Right hindlimb (tissue), 1 donor: ENCODE measurements at regions not wholly inside any gene's neighbourhood (a gene's known extent, or its start where the extent isn't known, plus 50 kb on each side); places are given as distances from the start of the nearest gene placed in this dataset.
"Not testable (repeated sequence)": the region's sequence is repeated elsewhere in the genome, so short reads cannot be mapped to it uniquely, and the experiment has no call there.

ENCODE experiments used
- DNase-seq: peaks from one replicate; pipeline ENCODE4 v3.0.0-alpha.2; 2018

DNA sequence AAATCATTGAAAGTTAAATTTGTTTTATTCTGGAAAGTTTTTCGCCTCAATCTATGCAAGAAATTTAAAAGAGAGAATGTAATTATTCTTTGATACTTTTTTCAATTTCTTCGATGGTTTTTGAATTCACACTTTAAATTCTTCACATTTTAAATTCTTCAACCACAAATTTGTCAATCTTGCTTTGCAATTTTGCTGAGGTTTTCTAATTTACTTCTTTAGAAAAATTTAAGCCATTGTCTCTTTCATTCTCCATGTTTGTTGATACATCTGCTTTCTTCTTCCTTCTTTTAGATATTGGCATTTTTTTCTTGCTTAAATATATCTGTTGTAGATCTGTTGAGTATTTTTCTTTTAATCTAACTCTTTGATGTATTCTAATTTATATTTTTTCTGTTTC lies 301.9 kb upstream of the DSEL start:
- no peak for DNase-seq

DNA sequence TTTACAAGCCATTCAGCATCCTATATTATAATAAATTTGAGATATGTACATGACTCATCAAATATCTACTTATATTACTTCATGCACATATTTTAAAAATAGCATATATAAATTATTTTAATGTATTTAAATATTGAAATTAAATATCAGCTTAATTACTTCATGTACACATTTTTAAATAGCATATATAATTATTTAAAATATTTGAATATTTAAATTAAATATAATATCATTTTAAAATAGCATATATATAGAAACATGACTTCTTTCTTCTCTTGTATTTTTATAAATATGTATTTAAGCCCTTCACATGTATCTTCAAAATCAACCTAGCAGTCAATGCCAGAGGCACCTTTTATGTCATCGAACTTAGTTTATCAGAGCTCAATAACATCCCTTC lies 298.8 kb upstream of the DSEL start:
- no peak for DNase-seq

DNA sequence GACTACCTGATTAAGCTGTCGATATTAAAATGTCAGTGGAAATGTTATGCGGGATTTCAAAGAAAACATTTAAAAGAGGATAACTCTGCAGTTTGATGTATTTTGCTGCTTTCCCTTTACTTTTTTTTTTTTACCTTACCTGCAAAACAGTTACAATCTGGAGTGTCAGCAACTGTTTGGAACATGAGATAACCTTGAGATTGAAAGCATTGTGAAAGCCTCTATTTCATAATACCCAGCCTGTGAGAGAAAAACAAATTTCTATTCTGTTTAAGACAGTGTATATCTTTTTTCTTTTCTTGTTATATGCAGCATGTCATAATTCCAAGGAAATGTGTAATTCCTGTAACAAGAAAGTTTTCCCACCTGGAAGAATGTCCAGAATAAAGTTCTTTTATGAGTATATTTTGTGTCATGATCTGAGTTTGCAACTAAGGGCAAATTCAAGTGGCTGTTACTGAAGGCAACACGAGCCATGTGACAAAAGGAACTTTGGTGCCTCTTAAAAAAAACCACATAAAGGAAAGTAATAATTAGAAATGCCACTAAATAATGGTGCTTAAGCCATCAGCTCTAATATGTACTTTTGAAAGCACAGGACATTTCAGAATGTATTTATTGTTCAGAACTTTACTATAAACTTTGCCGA lies 297.0 kb upstream of the DSEL start:
- no peak for DNase-seq

GRCh38 chr18:67805261-67805660 lies 288.7 kb upstream of the DSEL start:
- DNase-seq = no peak

- no peak for DNase-seq
These were observed 278.0 kb upstream of the DSEL start for GRCh38 chr18:67794521-67794920.

- DNase-seq = no peak
These were observed 274.0 kb upstream of the DSEL start for GRCh38 chr18:67790527-67790926.

DNA sequence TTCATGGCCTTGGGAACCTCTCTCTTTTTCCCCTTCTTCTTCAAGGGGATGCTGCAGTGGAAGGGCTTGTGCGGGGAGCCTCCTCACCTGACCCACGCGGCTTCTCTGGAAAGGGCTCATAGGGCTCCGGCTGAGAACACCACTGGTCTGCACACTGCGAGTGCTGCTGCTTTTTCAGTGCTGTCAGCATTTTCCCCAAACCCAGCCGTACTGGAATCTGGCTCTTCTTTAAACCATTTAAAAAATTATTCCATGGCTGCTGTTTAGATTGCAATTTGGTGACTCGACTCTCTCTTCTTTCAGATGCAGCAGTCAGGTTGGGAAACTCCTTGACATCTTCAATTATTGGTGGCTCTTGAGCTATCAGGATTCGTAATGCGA lies 272.6 kb upstream of the DSEL start:
- DNase-seq = no peak

DNA sequence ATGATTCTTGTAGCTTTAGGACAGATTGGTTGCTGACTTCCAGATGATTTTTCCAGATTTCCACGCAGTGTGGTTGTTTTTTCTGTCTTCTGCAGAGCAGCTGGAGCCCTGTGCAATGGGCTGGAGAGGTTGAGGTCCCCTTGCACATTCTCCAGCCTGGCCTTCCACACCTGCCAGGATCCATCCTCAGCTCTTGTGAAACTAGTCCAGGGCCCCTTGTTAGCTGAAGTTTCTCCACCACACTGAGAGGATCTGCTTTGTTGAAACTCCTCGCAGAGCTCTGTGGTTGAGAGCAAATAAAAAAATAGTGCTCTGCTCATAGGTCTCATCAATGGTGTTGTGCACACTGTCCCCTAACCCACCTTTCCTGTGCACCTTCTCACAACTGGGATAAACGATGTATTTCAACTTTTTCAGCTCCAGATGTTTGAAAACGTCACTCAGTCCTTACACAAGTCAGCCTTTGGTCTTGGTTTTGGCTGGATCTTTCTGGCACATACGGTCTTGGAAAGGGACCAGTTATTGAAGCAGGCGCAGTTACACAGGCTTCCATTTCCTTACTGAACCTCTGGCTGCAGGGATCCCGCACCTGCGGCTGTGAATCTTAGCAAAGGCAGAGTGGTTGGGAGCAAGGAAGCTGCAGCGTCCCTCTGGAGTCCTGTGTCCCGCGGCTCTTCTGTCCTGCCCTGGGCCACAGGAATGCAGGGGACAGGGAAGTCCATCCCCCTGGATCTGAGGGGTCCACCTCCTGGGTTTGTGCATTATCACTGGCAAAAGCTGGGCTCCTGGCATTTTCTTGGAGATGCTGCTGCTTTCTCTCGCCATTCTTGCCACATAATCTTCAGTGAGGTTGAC lies 272.0 kb upstream of the DSEL start:
- DNase-seq = peak; percentile 34

DNA sequence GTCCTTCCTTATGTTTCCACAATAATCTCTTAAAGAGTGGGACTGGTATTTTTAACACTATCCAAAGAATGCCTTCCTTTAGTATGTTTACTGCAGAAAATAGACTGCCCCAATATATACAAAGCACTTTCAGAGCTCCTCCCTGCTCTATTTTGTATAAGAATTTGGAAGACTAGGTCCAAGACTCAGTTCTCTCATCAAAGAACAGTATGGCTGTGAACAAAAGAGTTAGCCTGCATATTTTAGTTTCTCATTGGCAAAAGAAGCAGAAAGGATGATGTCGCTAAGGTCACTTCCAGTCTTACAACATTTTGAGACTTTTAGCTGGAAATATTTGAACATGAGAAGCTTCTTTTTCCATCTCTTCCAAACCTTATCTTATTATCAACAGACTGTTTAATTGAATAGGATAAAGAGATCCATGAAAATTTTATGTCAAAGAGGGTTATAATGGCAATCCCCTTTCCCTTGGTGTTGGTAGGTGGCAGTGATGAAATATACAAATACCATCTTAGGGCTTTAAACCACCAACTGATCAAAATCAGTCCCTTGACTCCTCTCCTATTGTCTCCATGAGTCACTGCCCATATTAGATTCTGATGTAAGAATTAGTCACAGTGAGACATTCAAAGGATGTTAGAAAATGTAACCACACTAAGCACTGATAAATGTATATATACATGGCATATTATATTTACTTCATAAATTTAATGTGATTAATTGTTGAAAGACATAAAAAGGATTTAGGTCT lies 266.9 kb upstream of the DSEL start:
- DNase-seq = no peak

GRCh38 chr18:67778016-67778415 lies 261.5 kb upstream of the DSEL start:
- no peak for DNase-seq

GRCh38 chr18:67776929-67777328 lies 260.4 kb upstream of the DSEL start:
- DNase-seq = no peak

GRCh38 chr18:67771271-67771670 lies 254.8 kb upstream of the DSEL start:
- DNase-seq = no peak

DNA sequence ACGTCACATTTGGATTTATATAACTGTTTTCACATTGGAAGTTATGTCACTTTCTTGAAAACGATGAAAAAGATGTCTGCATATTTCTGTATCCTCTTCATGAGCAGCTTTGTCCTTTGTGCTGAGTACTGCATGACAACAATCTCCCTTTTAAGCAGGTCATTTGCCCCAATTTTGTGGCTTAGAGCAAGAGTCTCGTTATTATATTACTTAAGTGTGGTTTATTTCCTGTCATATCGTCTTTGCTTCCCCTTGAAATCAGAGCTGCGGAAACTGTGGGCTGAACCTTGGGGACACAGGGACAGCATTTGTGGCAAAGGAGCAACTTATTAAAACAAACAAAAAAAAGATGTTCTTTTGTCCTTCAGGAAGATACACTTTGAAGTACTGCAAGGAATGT lies 254.0 kb upstream of the DSEL start:
- DNase-seq = no peak

GRCh38 chr18:67766930-67767329 lies 250.4 kb upstream of the DSEL start:
- no peak for DNase-seq

DNA sequence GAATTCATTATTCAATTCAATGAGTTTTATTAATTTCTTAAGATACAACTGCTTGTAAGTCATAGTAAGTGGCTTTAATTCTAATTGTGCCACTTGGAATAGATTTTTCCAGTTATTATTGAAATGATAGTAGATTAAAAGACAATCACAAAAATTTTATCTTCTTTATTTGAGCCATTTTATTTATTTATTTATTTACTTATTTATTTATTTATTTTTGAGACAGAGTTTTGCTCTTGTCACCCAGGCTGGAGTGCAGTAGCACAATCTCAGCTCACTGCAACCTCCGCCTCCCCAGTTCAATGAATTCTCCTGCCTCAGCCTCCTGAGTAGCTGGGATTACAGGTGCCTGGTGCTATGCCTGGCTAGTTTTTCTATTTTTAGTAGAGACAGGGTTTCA lies 235.7 kb upstream of the DSEL start:
- DNase-seq = not testable (repeated sequence)

DNA sequence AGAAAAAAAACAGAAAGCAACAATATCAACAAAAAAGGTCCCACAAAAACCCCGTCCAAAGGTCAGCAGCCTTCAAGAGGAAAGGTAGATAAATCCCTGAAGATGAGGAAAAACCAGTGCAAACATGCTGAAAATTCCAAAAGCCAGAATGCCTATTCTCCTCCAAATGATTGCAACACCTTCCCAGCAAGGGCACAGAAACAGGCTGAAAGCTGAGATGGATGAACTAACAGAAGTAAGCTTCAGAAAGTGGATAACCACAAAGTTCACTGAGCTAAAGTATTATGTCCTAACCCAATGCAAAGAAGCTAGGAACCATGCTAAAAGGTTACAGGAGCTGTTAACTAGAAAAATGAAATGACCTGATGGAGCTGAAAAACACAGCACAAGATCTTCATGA lies 226.4 kb upstream of the DSEL start:
- no peak for DNase-seq

- DNase-seq = no peak
These were observed 226.0 kb upstream of the DSEL start for GRCh38 chr18:67742525-67742924.

- no peak for DNase-seq
These were observed 219.0 kb upstream of the DSEL start for GRCh38 chr18:67735506-67735905.

DNA sequence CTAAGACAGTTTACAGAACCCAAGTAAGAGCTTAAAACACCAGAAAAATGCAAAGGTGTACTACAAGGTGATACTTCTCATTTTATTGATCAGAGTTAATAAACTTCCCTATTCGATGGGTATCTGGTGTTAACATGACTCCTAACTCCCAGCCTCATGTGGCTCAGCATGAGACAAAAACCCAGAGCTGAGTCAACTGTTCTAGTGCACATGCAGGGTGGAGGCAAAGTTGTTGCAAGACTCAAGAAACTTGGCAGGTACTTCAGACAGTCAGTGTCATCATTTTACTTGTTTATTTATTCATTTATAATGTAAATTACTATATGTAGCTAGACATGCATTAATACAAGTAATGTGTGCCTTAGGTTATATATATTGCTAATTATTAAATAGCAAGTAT lies 216.6 kb upstream of the DSEL start:
- no peak for DNase-seq

DNA sequence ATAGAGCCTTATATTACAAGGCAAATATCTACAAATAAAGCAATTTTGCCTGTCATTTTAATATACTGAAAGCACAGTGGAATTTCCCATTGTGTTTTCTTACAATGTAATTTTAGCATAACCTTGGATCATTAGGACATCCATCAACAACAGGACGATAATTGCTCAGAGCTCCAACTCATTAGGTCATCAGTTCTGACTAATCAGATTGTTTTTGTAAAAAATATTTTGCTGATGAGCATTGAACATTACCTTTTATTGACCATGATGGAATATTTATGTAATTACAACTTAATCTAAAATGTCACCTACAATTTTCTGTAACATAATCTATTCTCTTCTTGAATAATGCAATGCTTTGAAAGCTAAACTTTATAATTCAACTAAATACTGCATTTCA lies 215.3 kb upstream of the DSEL start:
- DNase-seq = no peak

DNA sequence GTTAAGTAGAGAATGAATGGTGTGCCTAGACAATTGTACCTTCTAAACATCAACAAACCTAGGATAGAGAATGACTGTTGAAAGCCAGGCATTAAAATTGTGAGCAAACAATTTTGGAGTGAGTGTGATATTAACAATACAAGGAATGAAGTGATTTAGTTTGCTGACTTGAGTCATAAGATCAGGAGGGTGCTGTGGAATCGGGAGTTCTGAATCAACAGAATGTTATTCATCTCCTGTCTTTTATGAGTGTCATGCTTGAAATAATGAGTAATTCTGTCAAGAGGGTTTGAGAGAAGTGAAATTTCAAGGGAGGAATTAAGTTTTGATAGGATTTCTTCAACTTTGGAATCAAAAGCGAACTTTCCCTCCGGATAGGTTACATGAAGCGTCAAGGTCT lies 214.4 kb upstream of the DSEL start:
- no peak for DNase-seq

- no peak for DNase-seq
These were observed 211.8 kb upstream of the DSEL start for GRCh38 chr18:67728364-67728763.

- DNase-seq = no peak
These were observed 210.4 kb upstream of the DSEL start for GRCh38 chr18:67726882-67727281.

DNA sequence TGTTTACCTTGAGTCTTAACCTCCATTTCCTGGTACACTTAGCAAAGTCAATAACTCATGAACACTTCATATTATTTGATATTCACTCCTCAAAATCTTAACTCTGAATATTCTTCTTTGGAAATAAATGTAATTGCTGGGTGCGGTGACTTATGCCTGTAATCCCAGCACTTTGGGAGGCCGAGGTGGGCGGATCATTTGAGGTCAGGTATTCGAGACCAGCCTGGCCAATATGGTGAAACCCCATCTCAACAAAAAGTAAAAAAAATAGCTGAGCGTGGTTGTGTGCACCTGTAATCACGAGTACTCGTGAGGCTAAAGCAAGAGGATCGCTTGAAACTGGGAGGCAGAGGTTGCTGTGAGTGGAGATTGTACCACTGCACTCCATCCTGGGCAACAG lies 201.3 kb upstream of the DSEL start:
- no peak for DNase-seq
